ENCODE measurements at regions not wholly inside any gene's neighbourhood (a gene's known extent, or its start where the extent isn't known, plus 50 kb on each side); places are given as distances from the start of the nearest gene placed in this dataset.

DNA sequence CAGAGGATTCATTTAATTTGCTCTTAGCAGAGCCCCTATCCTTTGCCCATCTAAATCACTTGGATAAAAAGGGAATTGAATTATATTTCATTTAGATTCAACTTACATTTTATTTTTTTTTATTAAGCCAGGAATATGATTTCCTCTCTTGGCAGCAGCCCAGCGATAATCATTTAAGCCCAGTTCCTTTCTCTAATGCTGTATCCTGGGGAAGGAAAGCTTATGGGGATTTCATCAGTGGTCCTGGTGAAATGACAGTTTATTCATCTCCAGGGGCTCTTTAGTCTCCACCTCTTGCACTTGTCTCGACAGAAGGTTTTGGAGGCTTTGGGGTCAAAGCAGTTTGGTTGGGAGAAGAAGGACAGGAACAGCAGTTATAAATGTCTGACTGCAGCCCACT, 50.4 kb upstream of the LRRC8D start:
- H3K36me3 Mint-ChIP-seq (ENCODE audit: low read depth) = no peaks in the 10 kb centered on the region
- CTCF ChIA-PET = interaction anchor here (0.8 kb wide), 1 partner anchor 287 kb away, joined by 4 read pairs; no protein-coding TSS in a partner anchor
- peaks cover 7% of the 10 kb centered on the region for H3K4me1 Mint-ChIP-seq (ENCODE audit: low read depth)
- POLR2A ChIA-PET = no interaction called here
- H3K27me3 Mint-ChIP-seq = no peaks in the 10 kb centered on the region
- Histone ChIP-seq H3K27me3 (ENCODE audit: control insufficient read depth in 1 of 2, insufficient read depth in 2 of 2, low read length in 2 of 2) (no peaks in the 10 kb centered on the region), H3K4me1 (ENCODE audit: insufficient read depth, low read length) (no peaks in the 10 kb centered on the region), H3K4me3 (ENCODE audit: low read length) (no peak overlapping the region), H3K9me3 (ENCODE audit: control insufficient read depth in 1 of 2, insufficient read depth in 1 of 2, low read length in 2 of 2) (no peaks in the 10 kb centered on the region), H3K36me3 (ENCODE audit: insufficient read depth, low read length) (no peaks in the 10 kb centered on the region), H3K27ac (ENCODE audit: low read depth in 1 of 2, low read length in 2 of 2) (no peak overlapping the region)
- DNase-seq (no peak), ATAC-seq (ENCODE audit: poor library complexity) (no peak)
- no peak overlapping the region for H3K4me3 Mint-ChIP-seq
- H3K27ac Mint-ChIP-seq = no peak overlapping the region
- intact Hi-C loops (cut with DNase I, micrococcal nuclease) = no loop called here
- no peaks in the 10 kb centered on the region for H3K9me3 Mint-ChIP-seq
- no peak for TF ChIP-seq CTCF (IDR thresholded peaks at IDR 0.05)
